ENCODE measurements at regions not wholly inside any gene's neighbourhood (a gene's known extent, or its start where the extent isn't known, plus 50 kb on each side); places are given as distances from the start of the nearest gene placed in this dataset.

DNA sequence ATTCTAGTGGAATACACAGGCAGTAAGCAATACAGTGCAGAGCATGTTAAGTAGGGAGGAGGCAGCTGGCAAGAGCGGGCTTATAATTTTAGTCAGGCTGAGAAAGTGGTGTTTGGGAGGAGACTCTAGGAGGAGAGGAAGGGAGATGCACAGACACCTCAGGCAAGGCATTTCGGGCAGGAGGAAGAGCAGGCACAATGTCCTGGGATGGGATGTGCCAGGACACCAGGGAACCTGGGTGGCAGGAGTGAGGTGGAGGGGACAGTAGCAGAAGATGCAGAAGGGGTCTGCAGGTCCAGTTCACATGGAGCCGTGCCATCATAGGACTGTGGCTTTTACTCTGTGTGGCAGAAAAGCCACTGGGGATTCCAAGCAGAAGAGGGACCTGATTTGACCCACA is 143.7 kb upstream of the FSTL4 start (continued):
- TF ChIP-seq SIRT6 (IDR thresholded peaks at IDR 0.05; ENCODE audit: low read length), result no peak
- TF ChIP-seq EGR1 (IDR thresholded peaks at IDR 0.05; ENCODE audit: borderline replicate concordance, low read depth, low read length), result no peak
- no peak for TF ChIP-seq SP1 (IDR thresholded peaks at IDR 0.05; ENCODE audit: low read depth, low read length)
- no peak for TF ChIP-seq TAF1 (IDR thresholded peaks at IDR 0.05; ENCODE audit: low read depth, low read length)
- TF ChIP-seq POU5F1 (IDR thresholded peaks at IDR 0.05; ENCODE audit: low read depth, low read length), result no peak
- no peak for TF ChIP-seq TAF7 (optimal IDR thresholded peaks at IDR 0.05; ENCODE audit: borderline replicate concordance, low read depth, low read length)
- no peak for TF ChIP-seq NANOG (IDR thresholded peaks at IDR 0.05; ENCODE audit: insufficient read depth, low read depth, low read length, poor library complexity, severe bottlenecking)
- TF ChIP-seq GABPA (IDR thresholded peaks at IDR 0.05; ENCODE audit: borderline replicate concordance, insufficient read depth, low read length), result no peak
- no peak for TF ChIP-seq KDM1A (IDR thresholded peaks at IDR 0.05; ENCODE audit: borderline replicate concordance, low read length)
- TF ChIP-seq YY1 (IDR thresholded peaks at IDR 0.05; ENCODE audit: low read depth, low read length), result no peak
- TF ChIP-seq RBBP5 (IDR thresholded peaks at IDR 0.05; ENCODE audit: borderline replicate concordance, low read depth, low read length), result no peak
- TF ChIP-seq GTF2F1 (IDR thresholded peaks at IDR 0.05; ENCODE audit: borderline replicate concordance, low read depth, low read length), result no peak
- TF ChIP-seq CBX8 (IDR thresholded peaks at IDR 0.05; ENCODE audit: borderline replicate concordance, low read depth, low read length), result no peak
